RCC 7860 (cell line): ENCODE measurements at regions not wholly inside any gene's neighbourhood (a gene's known extent, or its start where the extent isn't known, plus 50 kb on each side); places are given as distances from the start of the nearest gene placed in this dataset.
"Not testable (repeated sequence)": the region's sequence is repeated elsewhere in the genome, so short reads cannot be mapped to it uniquely, and the experiment has no call there.

Experiments used
- DNase-seq: peaks from one replicate; pipeline ENCODE4 v3.0.0-alpha.2; 2015; ENCODE audit warnings: low spot score
- FAIRE-seq: peaks from 2 replicates; lab custom pipeline; 2012; peaks lifted over from hg19 to GRCh38; lab: Jason Lieb, UNC

GRCh38 chr22:26914519-26915185, 257.3 kb downstream of the MIAT start:
- FAIRE-seq (no peak), DNase-seq (no peak)

GRCh38 chr22:26916236-26916635, 258.8 kb downstream of the MIAT start:
- DNase-seq, result no peak
- no peak for FAIRE-seq

- no peak for FAIRE-seq
- no peak for DNase-seq
These were observed 260.8 kb downstream of the MIAT start for GRCh38 chr22:26918226-26918625.

DNA sequence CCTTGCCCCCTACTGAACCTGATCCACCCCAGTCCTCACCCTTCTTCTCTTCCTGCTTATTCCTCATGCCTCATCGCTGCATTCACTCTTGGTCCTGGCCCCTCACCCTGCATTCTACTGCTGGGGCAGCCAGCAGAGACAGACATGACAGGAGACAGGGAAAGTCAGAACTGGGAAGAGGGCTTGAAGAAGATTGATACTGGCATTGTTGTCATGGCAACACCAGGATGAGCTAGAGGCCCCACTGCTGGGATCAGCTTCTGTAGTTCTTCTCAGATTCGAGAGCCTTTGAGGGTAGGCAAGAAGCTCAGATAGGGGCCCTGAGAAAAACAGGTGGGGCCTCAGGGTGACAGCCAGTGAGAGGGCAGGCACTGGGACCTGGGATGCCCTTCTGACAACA, 264.3 kb downstream of the MIAT start:
- FAIRE-seq (no peak), DNase-seq (no peak)

GRCh38 chr22:26922806-26923205, 265.4 kb downstream of the MIAT start:
- DNase-seq (no peak), FAIRE-seq (no peak)

DNA sequence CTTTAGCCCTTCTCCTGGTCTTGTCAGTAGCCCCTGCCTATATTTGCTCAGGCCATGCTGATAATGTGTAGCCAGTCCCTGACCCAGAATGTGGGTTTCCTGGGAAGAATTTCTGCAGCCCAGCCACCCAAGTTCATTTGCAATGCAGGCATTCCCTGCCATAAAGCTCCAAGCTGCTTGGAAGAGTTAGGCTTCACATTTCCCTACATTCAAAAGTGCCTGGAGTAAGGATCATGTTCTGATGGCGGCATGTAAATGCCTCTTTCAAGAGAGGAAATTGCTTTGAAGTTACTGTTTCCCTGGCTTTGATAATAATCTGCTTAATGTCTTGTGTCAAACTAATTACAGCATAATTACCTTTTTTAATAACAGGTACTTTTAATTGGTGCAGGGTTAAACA, 266.1 kb downstream of the MIAT start:
- FAIRE-seq, result no peak
- DNase-seq, result no peak

- FAIRE-seq (no peak), DNase-seq (no peak)
These were observed 270.4 kb downstream of the MIAT start for GRCh38 chr22:26927821-26928220.

DNA sequence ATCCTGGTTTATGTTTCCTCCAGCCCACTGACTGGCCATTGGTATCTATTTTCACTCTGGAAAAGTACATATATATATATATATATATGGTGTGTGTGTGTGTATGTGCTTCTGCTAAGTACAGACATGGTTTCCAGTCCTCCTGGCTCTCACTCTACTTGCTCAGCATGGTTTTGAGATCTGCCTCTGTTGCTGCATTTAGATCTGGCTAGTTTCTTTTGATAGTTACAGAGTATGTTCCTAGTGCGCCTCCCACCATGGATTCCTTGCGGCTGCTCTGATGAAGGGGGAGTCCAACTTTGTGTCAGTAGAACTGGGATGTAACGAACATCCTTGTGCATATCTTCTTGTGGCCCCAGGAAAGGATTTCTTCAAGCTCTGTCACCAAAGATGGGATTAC, 274.1 kb downstream of the MIAT start:
- DNase-seq (no peak), FAIRE-seq (no peak)

- FAIRE-seq (no peak), DNase-seq (no peak)
These were observed 275.8 kb downstream of the MIAT start for GRCh38 chr22:26933105-26933590.

DNA sequence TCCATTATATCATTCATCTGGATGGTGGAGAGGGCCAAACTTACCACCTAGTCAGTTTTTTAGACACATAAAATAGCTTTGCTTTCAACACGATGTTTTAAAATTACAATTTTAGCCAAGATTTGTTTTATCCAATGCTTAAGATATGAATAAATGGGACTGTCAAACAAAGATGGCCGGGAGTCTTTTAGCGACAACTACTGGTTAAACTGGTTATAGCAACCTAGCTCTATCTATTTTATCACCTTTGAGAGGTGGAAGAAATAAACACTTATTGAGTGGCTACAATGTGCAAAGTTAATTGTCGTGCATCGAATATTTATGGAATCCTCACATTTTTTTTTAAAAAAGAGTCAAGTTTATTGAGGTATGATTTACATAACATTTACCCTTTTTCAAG, 279.8 kb downstream of the MIAT start:
- DNase-seq (no peak), FAIRE-seq (no peak)

GRCh38 chr22:26939466-26939865, 282.1 kb downstream of the MIAT start:
- FAIRE-seq (no peak), DNase-seq (no peak)

- FAIRE-seq, result no peak
- DNase-seq, result no peak
These were observed 284.7 kb downstream of the MIAT start for GRCh38 chr22:26941896-26942636.

- DNase-seq (no peak), FAIRE-seq (no peak)
These were observed 285.2 kb downstream of the MIAT start for GRCh38 chr22:26942637-26942957.

GRCh38 chr22:26945565-26945964, 288.2 kb downstream of the MIAT start:
- no peak for FAIRE-seq

DNA sequence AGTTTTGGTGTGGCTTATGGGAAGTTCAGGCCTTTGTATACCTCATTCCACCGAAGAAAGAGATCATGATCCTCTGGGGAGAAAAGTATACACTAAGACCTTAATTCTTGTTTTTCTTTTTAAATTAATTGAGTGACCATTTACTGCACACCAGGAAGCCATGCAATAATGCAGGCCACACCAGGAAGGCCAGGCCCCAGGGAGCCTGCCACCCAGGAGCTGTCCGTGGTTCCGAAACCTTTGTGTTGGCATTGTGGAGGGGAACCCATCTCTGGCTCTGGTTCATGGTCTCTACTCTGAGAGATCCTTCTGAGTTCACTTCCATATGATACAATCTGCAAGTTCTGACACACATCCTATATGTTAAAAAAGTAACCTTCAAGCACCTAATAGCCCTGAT, 291.8 kb downstream of the MIAT start:
- FAIRE-seq (no peak), DNase-seq (no peak)

More at GRCh38 chr22:26945565-26945964, 288.2 kb downstream of the MIAT start:
- no peak for DNase-seq

DNA sequence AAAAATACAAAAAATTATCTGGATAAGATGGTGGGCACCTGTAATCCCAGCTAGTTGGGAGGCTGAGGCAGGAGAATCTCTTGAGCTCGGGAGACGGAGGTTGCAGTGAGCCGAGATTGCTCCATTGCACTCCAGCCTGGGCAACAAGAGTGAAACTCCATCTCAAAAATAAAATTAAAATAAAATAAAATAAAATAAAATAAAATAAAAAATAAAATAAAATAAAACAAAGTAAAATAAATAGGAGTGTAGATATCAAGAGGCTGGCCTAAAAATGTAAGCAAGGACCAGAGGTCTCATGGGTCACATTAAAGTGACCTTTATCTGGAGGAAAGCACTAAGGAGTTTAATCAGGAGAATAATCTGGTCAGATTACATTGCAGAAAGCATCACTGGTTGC, 293.8 kb downstream of the MIAT start:
- FAIRE-seq, DNase-seq: not testable (repeated sequence)

DNA sequence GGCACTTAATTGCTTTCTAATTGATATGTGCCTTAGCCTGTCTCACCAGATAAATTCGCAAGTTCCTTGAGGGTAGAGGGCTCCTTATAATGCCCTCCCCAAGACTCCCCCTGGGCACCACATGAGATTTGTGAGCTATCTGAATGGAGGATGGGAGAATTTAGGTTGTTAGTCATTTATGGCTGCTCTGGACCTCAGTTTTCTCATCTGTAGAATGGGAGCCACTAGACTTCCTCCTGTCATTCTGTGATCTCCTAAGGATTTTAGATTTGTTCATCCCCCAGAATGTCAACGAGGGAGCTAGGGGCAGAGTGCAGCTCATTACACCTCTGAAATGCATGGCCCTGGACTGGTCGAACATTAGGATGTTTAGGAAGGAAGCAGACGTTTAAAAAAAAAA, 294.6 kb downstream of the MIAT start:
- FAIRE-seq, result no peak
- no peak for DNase-seq

DNA sequence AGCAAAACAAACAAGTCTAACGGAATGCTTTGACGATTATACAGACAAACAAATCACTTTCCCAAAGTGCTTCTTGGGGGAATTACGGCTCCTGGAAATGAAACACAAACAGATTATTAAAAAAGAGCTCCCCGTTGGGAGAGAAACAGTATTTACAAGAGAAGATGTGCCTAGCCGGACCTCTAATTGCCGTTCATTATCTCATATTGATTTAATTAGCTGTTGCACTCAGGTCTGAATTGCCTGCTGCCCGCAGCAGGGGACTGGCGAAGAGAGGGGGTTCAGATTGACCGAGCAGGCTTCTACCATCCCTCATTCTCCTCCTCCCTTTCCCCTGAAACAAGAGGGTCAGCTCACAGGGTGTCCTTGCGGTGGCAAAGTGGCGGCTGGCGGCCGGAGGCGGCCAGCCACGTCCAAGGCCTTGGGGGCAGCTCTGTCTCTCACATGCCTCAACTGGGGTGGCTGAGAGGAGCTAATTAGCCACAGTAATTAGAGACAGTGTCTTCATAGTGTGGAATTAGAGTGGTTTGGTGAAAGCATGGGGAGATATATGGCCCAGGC, 295.1 kb downstream of the MIAT start:
- DNase-seq, result no peak

DNA sequence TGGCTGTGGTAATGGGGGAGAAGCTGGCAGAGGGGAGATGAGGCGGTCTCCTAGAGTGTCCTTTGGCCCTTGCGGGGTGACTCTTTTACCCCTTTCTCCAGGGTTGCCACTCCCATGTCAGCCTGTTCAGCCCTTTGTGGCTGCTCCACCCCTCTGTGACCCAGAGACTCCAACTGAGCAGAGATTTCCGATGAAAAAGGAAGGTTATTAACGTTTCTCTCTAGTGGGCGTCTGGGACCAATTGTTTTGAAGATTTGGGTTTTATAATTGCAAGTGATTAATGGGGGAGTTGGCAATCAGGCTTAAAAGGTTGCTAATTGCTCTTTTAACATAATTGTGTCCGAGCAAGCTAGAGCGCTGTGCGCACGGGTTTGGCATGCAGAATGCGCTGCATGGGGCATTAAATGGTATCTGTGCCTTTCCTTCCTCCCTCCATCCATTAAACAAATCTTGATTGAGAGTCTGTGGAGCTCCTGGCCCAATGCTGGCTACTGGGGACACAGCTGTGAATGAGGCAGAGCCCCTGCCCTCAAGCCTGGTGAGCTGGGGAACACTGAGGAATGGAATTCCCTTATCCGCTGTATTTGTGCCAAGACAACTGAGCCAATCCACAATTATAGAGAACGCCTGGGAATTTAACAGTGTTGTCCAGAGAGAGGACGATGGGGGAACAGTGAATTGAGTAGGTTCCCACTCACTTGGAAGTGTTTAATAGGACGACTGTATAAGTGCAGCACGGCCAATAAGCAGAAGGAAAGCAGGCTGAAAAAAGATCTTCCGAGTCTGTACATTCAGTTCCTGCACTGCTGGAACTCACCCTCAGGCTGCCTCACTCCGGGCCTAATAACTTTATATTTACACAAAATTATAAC, 295.9 kb downstream of the MIAT start:
- FAIRE-seq (no peak), DNase-seq (no peak)

More for the DNA sequence above, 295.1 kb downstream of the MIAT start:
- FAIRE-seq, result no peak

GRCh38 chr22:26956371-26956770, 299.0 kb downstream of the MIAT start:
- no peak for DNase-seq

GRCh38 chr22:26957176-26957575, 299.8 kb downstream of the MIAT start:
- FAIRE-seq (no peak), DNase-seq (no peak)

More at GRCh38 chr22:26956371-26956770, 299.0 kb downstream of the MIAT start:
- no peak for FAIRE-seq
